HG03175 (cell line): ENCODE measurements at regions not wholly inside any gene's neighbourhood (a gene's known extent, or its start where the extent isn't known, plus 50 kb on each side); places are given as distances from the start of the nearest gene placed in this dataset.
"Not testable (repeated sequence)": the region's sequence is repeated elsewhere in the genome, so short reads cannot be mapped to it uniquely, and the experiment has no call there.

ENCODE experiments used
- ATAC-seq: cut with Tn5 transposase; IDR thresholded peaks from one replicate; pipeline ENCODE4 v1.9.1; 2021; ENCODE audit warnings: mild to moderate bottlenecking, moderate library complexity; ENCODE audit not compliant: unreplicated experiment

DNA sequence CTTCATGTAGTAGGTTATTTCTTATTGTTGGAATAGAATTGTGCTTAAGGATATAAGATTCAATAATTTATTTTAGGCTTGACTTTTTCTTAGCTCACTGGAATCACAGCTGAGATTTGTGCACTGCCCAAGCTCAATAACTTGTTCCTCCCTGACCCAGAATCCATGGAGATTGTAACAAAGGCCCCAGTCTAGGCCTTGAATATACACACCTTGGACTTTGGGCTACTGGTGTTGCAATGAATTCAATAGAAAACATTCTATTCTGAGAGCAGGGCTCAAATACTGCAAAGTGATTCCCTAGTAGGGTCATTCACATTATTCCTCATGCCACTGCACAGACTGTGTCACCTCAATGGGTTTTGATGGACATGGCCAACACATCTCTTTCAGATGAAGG is 352.4 kb downstream of the GALC start:
- ATAC-seq = no peak

DNA sequence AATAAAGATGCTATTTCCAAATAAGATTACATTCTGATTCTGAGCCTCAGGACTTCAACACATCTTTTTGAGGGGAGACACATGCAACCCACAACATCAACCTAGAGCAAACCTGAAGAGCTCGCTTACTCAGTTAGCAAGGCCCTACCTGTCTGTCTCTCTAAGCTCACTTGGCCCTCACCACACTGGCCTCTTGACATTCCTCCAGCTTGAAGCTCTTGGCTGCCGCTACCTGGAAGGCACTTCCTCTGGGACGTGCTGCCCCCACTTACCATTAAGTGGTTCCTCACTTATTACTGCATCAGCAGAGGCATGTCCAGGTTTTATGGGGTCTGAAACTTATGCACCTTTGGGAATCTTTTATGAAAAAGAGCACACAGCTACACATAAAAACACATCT is 354.8 kb downstream of the GALC start:
- ATAC-seq = no peak

DNA sequence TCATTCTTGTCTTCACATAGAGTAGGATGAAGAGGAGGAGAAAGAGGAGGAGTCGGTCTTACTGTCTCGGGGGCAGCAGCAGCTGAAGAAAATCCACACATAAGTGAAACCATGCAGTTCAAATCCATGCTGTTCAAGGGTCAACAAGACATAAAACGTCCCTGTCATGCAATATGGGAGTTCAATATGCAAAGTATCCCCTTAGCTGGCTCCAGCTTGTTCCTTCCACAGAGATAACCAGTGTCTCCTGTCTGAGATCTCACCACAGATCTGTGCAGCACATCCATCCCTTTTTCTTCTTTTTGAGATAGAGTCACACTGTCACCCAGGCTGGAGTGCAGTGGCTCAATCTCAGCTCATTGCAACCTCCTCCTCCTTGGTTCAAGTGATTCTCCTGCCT is 357.5 kb downstream of the GALC start:
- no peak for ATAC-seq

DNA sequence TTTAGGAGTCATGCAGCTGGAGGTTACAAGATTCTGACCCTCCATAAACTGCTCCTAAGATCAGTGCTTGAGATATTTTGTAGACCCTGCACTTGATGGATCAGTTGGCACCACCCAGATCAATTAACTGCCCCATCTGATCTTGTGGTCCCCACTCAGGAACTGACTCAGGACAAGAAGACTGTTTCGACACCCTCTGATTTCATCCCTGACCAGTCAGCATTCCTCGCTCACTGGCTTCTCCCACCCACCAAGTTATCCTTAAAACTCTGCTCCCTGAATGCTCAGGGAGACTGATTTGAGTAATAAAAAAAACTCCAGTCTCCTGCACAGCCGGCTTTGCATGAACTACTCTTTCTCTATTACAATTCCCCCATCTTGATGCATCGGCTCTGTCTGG is 360.2 kb downstream of the GALC start:
- ATAC-seq = no peak

DNA sequence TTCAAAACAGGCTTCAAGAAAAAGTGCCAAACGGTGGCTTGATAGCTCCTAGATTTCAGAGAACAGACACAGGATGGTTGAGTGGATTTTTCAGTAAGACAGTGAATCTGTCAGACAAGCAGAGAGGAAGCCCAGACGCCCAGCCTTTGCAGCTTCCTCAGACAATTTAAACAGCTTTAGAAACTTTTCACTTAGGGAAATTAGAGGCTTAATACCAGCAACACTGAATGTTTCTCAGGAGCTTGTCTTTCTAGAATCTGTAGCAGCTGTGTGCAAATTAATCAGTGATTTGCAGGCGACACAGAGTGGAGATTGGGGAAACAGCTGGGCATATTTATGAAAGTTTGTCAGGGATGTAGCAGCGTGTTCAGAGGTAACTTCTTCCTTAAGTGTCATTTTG is 362.1 kb downstream of the GALC start:
- no peak for ATAC-seq

DNA sequence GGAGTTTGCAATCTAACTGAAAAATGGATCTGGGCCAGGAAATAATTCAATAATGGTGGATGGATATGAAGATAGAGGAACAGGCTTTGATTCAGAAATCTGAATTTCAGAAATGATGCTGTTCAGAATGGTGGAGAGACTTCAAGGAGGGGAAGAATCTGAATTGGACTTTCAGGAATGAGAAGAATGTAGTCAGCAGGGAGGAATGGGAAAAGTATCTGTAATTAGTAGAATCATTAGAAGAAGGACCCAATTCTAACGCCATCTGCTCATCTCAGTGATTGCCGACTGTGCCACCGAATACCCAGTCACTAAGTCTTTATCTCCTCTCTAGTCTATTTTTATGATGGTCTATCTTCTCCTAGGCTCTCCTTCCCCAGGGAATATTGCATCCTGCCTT is 363.2 kb downstream of the GALC start:
- no peak for ATAC-seq

DNA sequence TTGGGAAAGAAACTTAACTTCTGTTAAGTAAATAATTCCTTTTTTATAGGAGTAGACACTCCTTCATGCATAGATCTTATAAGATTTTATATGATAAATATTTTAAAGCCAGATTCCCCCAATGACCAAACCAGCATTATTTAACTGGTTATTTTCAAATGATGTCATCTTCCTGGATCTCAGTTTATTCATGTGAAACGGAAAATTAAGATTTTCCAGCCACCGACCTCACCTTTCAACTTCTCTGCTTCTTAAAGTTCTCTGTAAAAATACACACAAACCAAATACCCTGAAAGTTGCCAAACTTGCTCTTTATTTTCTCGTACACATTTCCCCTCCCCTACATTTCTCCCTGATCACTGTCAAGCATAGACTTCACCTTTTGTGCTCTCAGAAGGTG is 364.2 kb downstream of the GALC start:
- ATAC-seq = no peak

DNA sequence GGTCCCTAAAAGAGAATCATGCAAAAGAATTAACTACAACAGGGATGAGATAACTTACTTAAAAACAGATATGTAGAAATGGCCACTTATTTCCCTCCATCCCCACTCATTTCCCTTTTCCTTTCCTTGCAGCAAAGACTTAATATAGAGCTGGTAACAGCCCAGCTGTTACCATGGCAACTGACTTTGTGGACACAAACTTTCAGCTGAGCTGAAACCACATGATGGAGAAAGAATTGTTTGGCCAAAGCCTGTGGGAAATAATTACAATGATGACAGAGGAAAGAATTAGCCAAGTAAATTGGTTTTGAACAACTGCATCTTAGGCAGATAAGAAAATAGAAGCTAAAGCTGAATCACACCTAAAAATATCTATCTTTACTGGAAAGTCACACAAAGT is 364.9 kb downstream of the GALC start:
- ATAC-seq = no peak

DNA sequence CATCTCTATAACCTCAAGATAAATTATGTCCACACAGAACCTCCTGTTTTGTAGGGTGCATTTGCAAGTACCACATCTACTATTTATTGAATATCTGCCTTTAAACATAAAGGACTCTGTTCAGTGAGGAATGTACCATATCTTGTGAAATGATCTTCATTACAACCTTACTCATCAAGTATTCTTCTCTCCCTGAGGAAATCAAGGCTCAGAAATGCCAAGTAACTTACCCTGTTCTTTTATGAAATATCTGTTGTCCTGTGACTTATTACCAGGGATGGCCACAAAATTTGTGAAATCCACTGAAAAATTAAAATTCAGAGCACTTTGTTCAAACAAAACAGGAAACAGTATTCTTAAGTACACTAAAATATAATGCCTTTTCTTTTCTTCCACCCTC is 366.7 kb downstream of the GALC start:
- ATAC-seq = no peak

DNA sequence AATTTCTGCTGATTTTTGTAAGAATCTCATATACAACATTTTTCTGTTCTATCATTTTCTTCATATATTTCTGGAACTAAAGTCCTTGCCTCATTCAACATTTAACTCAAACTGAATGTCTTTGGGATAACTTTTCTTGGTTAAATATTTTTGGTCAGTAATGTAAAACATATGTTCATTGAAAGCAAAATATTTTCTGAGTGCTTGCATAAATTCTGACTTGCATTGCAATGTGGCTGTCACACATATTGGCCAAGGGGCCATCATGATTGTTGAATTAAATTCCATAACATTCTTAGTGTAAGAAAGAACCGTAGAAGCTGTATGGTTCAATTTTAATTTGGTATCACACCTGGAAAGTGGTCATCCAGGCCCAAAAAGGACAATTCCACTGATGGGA is 369.4 kb downstream of the GALC start:
- ATAC-seq = no peak

DNA sequence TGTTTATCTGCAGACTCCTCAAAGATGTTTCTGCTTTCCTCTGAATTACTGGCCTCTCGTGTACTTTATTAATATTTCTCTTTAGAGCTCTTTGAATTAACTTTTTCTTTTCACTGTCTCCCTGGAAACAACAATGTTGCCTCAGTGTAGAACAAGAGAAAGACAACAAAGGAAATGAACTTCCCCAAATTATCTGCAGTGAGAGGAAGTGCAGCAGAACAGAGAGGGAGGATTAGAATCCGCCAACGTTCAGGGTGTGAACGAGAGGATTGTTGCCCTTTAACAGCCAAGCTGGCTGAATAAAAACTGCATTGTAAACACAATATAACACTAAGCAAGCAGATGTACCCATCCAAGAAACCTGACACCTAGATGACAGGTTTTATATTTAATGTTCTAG is 375.9 kb downstream of the GALC start:
- no peak for ATAC-seq

DNA sequence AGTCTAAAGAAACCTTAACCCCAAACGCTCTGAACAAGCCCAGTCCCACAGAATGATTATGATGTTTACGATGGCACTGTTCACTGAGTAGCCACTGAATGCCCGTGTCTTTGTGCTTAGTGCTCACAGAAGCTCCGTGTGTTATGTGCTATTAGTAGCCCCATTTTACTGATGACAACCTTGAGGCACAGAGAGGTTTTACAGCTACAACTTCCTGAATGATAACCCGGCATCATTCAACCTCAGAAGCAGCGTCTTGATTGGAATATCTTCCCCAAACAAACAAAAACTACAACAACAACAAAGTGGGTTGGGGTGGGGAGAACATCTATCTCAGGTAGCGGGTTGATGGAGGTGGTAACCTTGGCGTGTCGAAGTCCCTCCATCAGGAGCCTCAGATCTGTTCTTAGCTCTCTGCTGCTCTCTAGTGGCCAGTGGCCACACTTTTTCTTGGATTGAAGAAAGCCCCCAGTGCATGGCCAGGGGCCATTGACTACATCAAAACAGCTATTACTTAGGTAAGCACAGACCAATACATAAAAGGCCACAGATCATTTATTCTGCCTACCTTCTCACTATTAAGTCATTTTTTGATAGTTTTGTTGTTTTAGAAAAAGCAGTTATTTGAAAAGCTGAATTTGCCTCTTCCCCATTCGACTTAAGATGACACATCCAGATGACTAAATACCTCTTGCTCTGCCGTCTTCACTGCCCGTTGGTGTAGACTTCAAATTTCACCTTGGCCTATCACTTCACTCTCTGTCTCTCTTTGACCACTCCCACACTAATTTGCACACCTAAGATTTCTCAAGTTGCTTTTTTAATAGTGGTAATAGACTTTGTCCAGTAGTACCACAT is 376.9 kb downstream of the GALC start:
- peak; percentile 87 for ATAC-seq

DNA sequence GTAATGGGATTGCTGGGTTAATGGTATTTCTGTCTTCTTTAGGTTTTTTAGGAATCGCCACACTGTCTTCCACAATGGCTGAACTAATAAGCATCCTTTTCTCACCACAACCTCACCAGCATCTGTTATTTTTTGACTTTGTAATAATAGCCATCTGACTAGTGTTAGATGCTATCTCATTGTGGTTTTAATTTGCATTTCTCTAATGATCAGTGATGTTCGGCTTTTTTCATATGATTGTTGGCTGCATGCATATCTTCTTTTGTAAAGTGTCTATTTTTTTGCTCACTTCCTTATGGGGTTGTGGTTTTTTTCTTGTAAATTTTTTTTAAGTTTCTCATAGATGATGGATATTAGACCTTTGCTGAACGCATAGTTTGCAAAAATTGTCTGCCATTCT is 377.9 kb downstream of the GALC start:
- ATAC-seq = no peak

DNA sequence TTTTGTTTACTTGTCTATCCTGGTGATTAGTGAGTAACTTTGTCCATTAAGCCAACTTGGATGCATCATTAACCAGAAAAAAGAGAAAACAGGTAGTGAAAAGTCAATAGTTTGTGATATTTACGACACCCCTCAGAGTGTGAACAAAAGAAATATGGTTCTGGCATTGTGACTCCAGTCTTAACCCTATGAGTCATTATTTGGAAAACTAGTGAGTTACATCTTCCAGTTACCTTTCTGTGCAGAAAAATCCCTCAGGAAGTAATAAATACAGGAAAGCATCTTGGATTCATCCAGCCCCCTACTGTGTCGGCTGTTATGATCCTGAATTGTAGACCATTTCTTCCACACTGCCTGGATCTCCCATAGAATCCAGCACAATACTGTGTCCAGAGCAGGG is 379.1 kb downstream of the GALC start:
- ATAC-seq = no peak

DNA sequence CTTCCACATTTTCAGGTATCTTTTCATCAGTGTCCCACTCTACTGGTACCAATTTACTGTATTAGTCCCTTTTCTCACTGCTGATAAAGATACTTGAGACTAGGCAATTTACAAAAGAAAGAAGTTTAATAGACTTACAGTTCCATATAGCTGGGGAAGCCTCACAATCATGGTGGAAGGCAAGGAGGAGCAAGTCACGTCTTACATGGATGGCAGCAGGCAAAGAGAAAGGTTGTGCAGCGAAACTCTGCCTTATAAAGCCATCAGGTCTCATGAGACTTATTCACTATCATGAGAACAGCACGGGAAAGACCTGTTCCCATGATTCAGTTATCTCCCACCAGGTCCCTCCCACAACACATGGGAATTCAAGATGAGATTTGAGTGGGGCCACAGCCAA is 385.9 kb downstream of the GALC start:
- ATAC-seq = not testable (repeated sequence)

DNA sequence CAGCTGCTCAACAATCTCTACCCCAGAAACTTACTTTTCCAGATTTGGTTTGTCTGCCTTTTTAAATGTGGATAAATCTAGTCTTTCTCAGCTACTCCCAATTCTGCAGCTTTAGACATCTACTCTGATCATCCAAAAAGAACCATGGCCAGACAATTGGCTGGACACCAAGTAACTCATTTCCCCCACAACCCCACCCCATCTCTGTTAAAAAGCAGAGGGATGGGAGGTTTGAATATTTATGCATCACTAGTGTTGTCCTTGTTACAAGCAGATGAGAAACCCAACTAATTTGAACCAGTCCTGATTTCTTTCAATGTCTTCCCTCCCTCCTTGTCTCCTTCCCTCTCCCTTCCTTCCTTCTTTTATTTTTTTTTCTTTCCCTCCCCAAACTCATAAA is 391.9 kb downstream of the GALC start:
- no peak for ATAC-seq

DNA sequence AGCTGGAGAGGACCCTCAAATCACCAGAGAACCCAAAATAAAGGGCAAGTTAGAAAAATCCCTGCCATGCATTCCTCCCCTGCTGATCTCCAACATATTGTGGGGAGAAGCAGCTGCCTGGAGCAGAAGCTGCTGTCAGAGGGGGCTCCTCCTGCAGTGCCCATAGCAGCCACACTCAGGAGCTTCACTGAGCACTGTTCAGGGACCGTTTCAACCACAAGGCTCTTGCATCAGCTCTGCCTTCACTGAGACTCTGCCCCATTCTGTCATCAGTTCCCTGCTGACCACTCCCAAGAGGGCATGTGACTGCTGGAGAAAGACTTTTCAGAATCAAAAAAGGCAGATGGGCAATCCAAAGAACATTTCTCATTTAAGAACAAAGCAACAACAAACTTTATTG is 392.7 kb downstream of the GALC start:
- ATAC-seq = no peak

DNA sequence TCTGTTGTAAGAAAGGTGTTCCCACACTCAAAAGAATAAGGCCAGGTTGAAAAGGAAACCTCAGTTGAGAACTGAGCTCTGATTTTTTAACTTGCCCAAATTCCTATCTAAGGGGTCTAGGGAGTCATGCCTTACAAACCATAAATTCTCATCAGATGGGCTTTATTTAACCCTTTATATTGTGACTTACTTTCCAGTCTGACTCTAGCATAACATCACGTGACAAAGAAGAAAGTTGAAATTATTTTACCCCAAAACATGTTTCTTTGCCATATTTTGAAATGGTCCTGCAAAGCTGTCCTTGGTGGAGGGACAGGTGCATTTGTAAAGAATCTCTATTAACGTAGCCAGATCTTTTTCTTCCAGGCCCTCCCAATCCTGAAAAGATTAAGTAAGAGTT is 411.7 kb downstream of the GALC start:
- ATAC-seq = no peak

DNA sequence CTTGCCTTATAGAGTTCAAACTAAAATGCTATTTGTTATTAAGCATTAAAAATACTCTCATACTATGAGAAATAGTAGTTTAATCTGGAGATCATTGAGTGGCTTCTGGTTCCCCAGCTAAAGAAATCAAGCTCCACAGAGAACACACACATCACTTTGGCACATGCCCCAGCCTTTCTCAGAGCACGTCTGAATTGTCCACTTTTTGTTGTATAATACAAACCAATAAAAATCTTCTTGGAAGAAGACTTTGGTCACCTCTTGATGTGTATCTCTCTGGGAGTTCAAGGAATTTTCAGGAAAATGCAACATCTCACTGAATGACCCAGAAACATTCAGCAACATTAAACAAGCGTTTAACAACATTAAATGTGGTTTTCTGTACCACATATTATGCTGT is 413.9 kb downstream of the GALC start:
- ATAC-seq = no peak

DNA sequence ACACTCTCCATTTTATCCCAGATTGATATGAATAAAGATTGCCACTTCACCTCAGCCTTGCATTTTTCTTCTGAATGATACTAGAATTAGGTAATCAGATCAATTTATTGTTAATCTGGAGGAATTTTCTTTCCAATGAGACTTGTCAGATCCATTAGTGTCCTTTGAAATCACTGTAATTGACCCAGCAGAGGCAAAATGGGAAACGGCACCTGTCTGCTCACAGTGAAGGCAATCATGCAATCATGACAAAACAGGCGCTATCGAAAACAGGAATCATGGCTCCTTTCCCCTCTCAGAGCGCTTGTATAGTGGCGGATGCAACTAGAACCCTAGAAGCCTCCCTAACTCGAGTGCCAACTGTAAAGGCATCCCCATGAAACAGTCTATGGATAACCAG is 417.6 kb downstream of the GALC start:
- ATAC-seq = no peak

DNA sequence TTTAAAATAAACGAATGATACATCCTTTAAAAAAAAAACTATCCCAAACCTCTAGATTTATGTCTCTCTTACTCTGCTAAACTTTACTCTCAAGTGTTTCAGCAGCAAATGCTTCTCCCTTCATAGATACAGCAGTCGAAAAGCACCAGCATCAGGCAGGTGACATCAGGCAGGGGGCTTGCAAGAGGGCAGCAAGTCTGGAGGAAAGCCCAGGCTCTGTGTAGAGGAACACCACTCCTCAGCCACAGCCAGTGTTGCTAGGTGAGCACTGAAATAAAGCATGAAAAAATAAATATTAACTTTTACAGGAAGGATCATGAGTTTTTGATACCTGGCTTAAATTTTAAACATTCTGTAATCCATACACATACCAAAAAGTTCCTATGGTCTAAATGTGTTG is 419.4 kb downstream of the GALC start:
- no peak for ATAC-seq

DNA sequence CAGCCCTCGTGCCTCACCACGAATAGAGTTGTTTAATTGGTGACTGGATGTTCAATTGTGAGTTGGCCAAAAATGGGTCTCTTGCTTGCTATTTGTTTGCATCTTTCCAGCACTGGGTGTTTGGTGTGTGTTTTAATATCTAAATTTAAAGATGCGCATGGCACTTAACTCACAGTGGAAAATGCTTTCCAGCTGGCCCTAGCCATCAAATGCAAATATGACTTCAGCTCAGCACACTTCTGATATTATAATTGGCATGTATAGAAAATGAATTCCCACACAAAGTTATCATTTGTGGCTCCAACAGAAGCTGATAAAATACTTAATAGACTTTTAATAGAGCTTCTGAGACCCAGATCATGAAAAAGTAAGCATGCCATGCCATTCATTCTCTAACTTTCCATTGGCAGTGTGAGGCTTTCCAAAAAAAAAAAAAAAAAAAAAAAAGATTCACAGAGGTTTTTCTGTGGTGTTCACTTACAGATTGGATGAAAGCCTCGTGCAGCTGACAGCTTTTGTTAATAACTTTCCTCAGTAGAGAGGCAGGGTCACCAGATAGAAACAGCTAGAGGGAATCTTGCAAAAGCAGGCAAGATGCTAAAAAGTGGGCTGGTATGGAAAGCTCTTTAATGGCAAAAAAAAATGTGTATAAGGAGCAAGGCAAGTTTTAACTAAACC is 425.2 kb downstream of the GALC start:
- no peak for ATAC-seq

DNA sequence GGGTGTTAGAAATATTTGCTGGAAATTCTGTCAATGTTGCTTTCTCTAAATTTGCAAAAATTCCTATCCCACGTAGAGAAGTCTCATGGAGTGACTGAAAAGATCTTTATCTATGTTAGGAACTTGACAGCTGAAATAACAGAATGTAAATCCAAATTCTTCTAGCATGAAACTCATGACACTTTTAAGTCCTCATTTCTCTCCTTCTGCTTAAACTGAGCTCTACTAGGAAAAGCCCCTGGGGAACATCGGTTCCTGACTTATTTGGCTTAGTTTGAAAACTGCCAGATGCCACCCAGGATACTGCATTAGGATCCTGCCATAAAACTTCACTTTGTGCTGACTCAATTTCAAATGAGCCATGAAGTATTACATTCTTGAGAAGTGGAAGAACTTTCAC is 426.0 kb downstream of the GALC start:
- ATAC-seq = no peak
